CD4-positive, alpha-beta T cell (primary cell): ENCODE measurements at regions not wholly inside any gene's neighbourhood (a gene's known extent, or its start where the extent isn't known, plus 50 kb on each side); places are given as distances from the start of the nearest gene placed in this dataset.

Source experiments
- ATAC-seq: fragments of 200-7000 bp; cut with Tn5 transposase; one replicate; pipeline ENCODE4 v1.10.0; 2022; ENCODE audit warnings: mild to moderate bottlenecking; ENCODE audit not compliant: poor library complexity
- CTCF ChIA-PET: fragments of 350-600 bp; sonication (Branson Sonifier 250); formaldehyde crosslinking; loops from one replicate; lab custom pipeline; 2021; ENCODE audit warnings: antibody characterized with exemption, inconsistent platforms; lab: Charles Lee
- POLR2A ChIA-PET: fragments of 350-600 bp; sonication (Branson Sonifier 250); formaldehyde crosslinking; loops from one replicate; lab custom pipeline; 2021; ENCODE audit warnings: antibody characterized with exemption, inconsistent platforms; lab: Charles Lee
- DNase-seq, 14 experiments: peaks; one replicate each; pipeline ENCODE4 v3.0.0-alpha.2; 2013 to 2020; ENCODE audit warnings: mixed read lengths in 2 of 14
- H3K27ac ChIP-seq, 2 donors: one replicate each; pipeline versions ENCODE4 v1.5.1 to v1.7.0; 2013; ENCODE audit warnings: low read length in 2 of 2, low read depth in 1 of 2, mild to moderate bottlenecking in 1 of 2
- H3K27me3 ChIP-seq, 2 experiments: 1 replicate in 1 of 2; 2 replicates in 1 of 2; pipeline versions ENCODE4 v1.6.1 to v1.7.0; 2013; ENCODE audit warnings: low read length in 2 of 2, control low read depth in 1 of 2, mild to moderate bottlenecking in 1 of 2, moderate library complexity in 1 of 2; ENCODE audit not compliant: insufficient read depth in 2 of 2, control insufficient read depth in 1 of 2
- H3K36me3 ChIP-seq: one replicate; pipeline ENCODE4 v1.6.1; 2013; ENCODE audit warnings: low read length, control low read depth; ENCODE audit not compliant: insufficient read depth
- H3K4me1 ChIP-seq: one replicate; pipeline ENCODE4 v1.6.1; 2013; ENCODE audit warnings: low read length, control low read depth; ENCODE audit not compliant: insufficient read depth
- H3K4me3 ChIP-seq: one replicate; pipeline ENCODE4 v1.5.1; 2013; ENCODE audit warnings: mild to moderate bottlenecking, low read length, moderate library complexity
- H3K9me3 ChIP-seq, 2 experiments: 1 replicate in 1 of 2; 2 replicates in 1 of 2; pipeline versions ENCODE4 v1.6.1 to v1.7.0; 2013; ENCODE audit warnings: low read length in 2 of 2, mild to moderate bottlenecking in 2 of 2, control low read depth in 1 of 2, moderate library complexity in 1 of 2; ENCODE audit not compliant: control insufficient read depth in 1 of 2, insufficient read depth in 1 of 2
- H3K27ac Mint-ChIP-seq: one replicate; pipeline ENCODE4 v1.8.0; 2020; ENCODE audit warnings: mixed read lengths
- H3K27me3 Mint-ChIP-seq: one replicate; pipeline ENCODE4 v1.8.0; 2021; ENCODE audit warnings: mixed read lengths
- H3K36me3 Mint-ChIP-seq: one replicate; pipeline ENCODE4 v1.8.0; 2021; ENCODE audit warnings: low read depth, mixed read lengths
- H3K4me1 Mint-ChIP-seq: one replicate; pipeline ENCODE4 v1.8.0; 2021; ENCODE audit warnings: low read depth, mixed read lengths
- H3K4me3 Mint-ChIP-seq: one replicate; pipeline ENCODE4 v1.8.0; 2020; ENCODE audit warnings: mild to moderate bottlenecking, mixed read lengths
- H3K9me3 Mint-ChIP-seq: one replicate; pipeline ENCODE4 v1.8.0; 2020; ENCODE audit warnings: mixed read lengths
- CTCF ChIP-seq: fragments of 200-600 bp; IDR thresholded peaks from one replicate; pipeline ENCODE4 v1.8.0; 2022; ENCODE audit warnings: antibody characterized with exemption, mild to moderate bottlenecking
- intact Hi-C, 2 experiments: fragments of 100-400 bp; cut with DNase I in 1 of 2; cut with micrococcal nuclease in 1 of 2; formaldehyde crosslinking; loops; one replicate each; pipeline versions ENCODE4 v1.15.1 to v1.9.0; 2023 to 2025; cut with DNase I, micrococcal nuclease

- intact Hi-C loops = no loop called here
- Mint-ChIP-seq H3K4me1 (no peaks in the 10 kb centered on the region), H3K36me3 (no peaks in the 10 kb centered on the region), H3K27me3 (no peaks in the 10 kb centered on the region), H3K4me3 (no peak overlapping the region), H3K9me3 (peaks cover 12% of the 10 kb centered on the region), H3K27ac (no peak overlapping the region)
- H3K27me3 ChIP-seq = no peaks in the 10 kb centered on the region
- H3K4me1 ChIP-seq = no peaks in the 10 kb centered on the region
- no peak for TF ChIP-seq CTCF
- ChIA-PET CTCF (no interaction called here), POLR2A (no interaction called here)
- H3K9me3 ChIP-seq = peaks cover 0 to 6% of the 10 kb centered on the region in 2 experiments
- no peak overlapping the region for H3K27ac ChIP-seq
- no peak for DNase-seq
- no peaks in the 10 kb centered on the region for H3K36me3 ChIP-seq
- no peak for ATAC-seq
- H3K4me3 ChIP-seq = no peak overlapping the region
Observed at GRCh38 chr2:56732946-56733345, 549.2 kb downstream of the CCDC85A start.

GRCh38 chr2:56739413-56739812, 555.6 kb downstream of the CCDC85A start:
- no peak overlapping the region for H3K27ac ChIP-seq
- no peak for TF ChIP-seq CTCF
- no peaks in the 10 kb centered on the region for H3K4me1 ChIP-seq
- no peaks in the 10 kb centered on the region for H3K36me3 ChIP-seq
- Mint-ChIP-seq H3K4me1 (no peaks in the 10 kb centered on the region), H3K36me3 (no peaks in the 10 kb centered on the region), H3K4me3 (no peak overlapping the region), H3K27me3 (no peaks in the 10 kb centered on the region), H3K27ac (no peak overlapping the region), H3K9me3 (peaks cover 6% of the 10 kb centered on the region)
- intact Hi-C loops = no loop called here
- H3K27me3 ChIP-seq = no peaks in the 10 kb centered on the region
- ChIA-PET POLR2A (no interaction called here), CTCF (no interaction called here)
- no peak for ATAC-seq
- DNase-seq = no peak
- no peak overlapping the region for H3K4me3 ChIP-seq
- peaks cover 0 to 5% of the 10 kb centered on the region in 2 experiments for H3K9me3 ChIP-seq

- intact Hi-C loops = loop anchor here in 1 of 2 experiments (2.0 kb wide), 1 partner anchor 77 kb away; no protein-coding TSS in a partner anchor
- Mint-ChIP-seq H3K27me3 (no peaks in the 10 kb centered on the region), H3K4me3 (no peak overlapping the region), H3K36me3 (no peaks in the 10 kb centered on the region), H3K9me3 (peaks cover 2% of the 10 kb centered on the region), H3K4me1 (no peaks in the 10 kb centered on the region), H3K27ac (no peak overlapping the region)
- ATAC-seq (no peak), DNase-seq (no peak)
- POLR2A ChIA-PET = no interaction called here
- no peak for TF ChIP-seq CTCF
- H3K9me3 ChIP-seq = no peaks in the 10 kb centered on the region
- CTCF ChIA-PET = no interaction called here
- no peaks in the 10 kb centered on the region for H3K36me3 ChIP-seq
- H3K4me3 ChIP-seq = no peak overlapping the region
- no peaks in the 10 kb centered on the region for H3K27me3 ChIP-seq
- no peaks in the 10 kb centered on the region for H3K4me1 ChIP-seq
- no peak overlapping the region for H3K27ac ChIP-seq
Observed at GRCh38 chr2:56741601-56742102, 557.9 kb downstream of the CCDC85A start.
